ENCODE measurements at regions not wholly inside any gene's neighbourhood (a gene's known extent, or its start where the extent isn't known, plus 50 kb on each side); places are given as distances from the start of the nearest gene placed in this dataset.
A peak's percentile ranks its signal among the peaks of the same experiment; 100 is the strongest.

- no peaks in the 10 kb centered on the region for H3K9me3 Mint-ChIP-seq
- POLR2A ChIA-PET: no interaction called here
- DNase-seq: peak in 1 of 14 experiments; percentile 26
These were observed 66.0 kb upstream of the HDAC4 start for GRCh38 chr2:239466755-239467271.

GRCh38 chr2:239466061-239466754 lies 65.4 kb upstream of the HDAC4 start:
- Histone ChIP-seq H3K4me1 (ENCODE audit: insufficient read depth, low read length) (peaks cover 5% of the 10 kb centered on the region), H3K27me3 (ENCODE audit: control insufficient read depth in 1 of 2, insufficient read depth in 2 of 2, low read length in 2 of 2) (no peaks in the 10 kb centered on the region), H3K4me3 (ENCODE audit: low read length) (no peak overlapping the region), H3K9me3 (ENCODE audit: control insufficient read depth in 1 of 2, insufficient read depth in 1 of 2, low read length in 2 of 2) (no peaks in the 10 kb centered on the region), H3K36me3 (ENCODE audit: insufficient read depth, low read length) (no peaks in the 10 kb centered on the region), H3K27ac (ENCODE audit: low read depth in 1 of 2, low read length in 2 of 2) (no peak overlapping the region)
- ChIA-PET CTCF (no interaction called here), POLR2A (no interaction called here)
- no peaks in the 10 kb centered on the region for H3K4me1 Mint-ChIP-seq (ENCODE audit: low read depth)
- TF ChIP-seq CTCF (IDR thresholded peaks at IDR 0.05): no peak
- no peaks in the 10 kb centered on the region for H3K27me3 Mint-ChIP-seq
- no peak overlapping the region for H3K27ac Mint-ChIP-seq
- H3K36me3 Mint-ChIP-seq (ENCODE audit: low read depth): no peaks in the 10 kb centered on the region
- no peaks in the 10 kb centered on the region for H3K9me3 Mint-ChIP-seq
- H3K4me3 Mint-ChIP-seq: no peak overlapping the region
- intact Hi-C loops (cut with DNase I, micrococcal nuclease): no loop called here
- DNase-seq (peak in 1 of 14 experiments; percentile 21), ATAC-seq (ENCODE audit: poor library complexity) (no peak)

More at GRCh38 chr2:239466755-239467271, 66.0 kb upstream of the HDAC4 start:
- Mint-ChIP-seq H3K27ac (no peak overlapping the region), H3K4me3 (no peak overlapping the region), H3K4me1 (ENCODE audit: low read depth) (no peaks in the 10 kb centered on the region), H3K27me3 (no peaks in the 10 kb centered on the region), H3K36me3 (ENCODE audit: low read depth) (no peaks in the 10 kb centered on the region)
- H3K27me3 ChIP-seq (ENCODE audit: control insufficient read depth in 1 of 2, insufficient read depth in 2 of 2, low read length in 2 of 2): no peaks in the 10 kb centered on the region
- ATAC-seq (ENCODE audit: poor library complexity): no peak
- no peak overlapping the region for H3K27ac ChIP-seq (ENCODE audit: low read depth in 1 of 2, low read length in 2 of 2)
- H3K9me3 ChIP-seq (ENCODE audit: control insufficient read depth in 1 of 2, insufficient read depth in 1 of 2, low read length in 2 of 2): no peaks in the 10 kb centered on the region
- CTCF ChIA-PET: no interaction called here
- H3K4me3 ChIP-seq (ENCODE audit: low read length): no peak overlapping the region
- intact Hi-C loops (cut with DNase I, micrococcal nuclease): no loop called here
- peaks cover 5% of the 10 kb centered on the region for H3K4me1 ChIP-seq (ENCODE audit: insufficient read depth, low read length)
- H3K36me3 ChIP-seq (ENCODE audit: insufficient read depth, low read length): no peaks in the 10 kb centered on the region
- TF ChIP-seq CTCF (IDR thresholded peaks at IDR 0.05): no peak

GRCh38 chr2:239465017-239466001 lies 64.5 kb upstream of the HDAC4 start:
- Mint-ChIP-seq H3K27ac (no peak overlapping the region), H3K9me3 (no peaks in the 10 kb centered on the region), H3K4me1 (ENCODE audit: low read depth) (no peaks in the 10 kb centered on the region), H3K36me3 (ENCODE audit: low read depth) (no peaks in the 10 kb centered on the region), H3K4me3 (no peak overlapping the region), H3K27me3 (no peaks in the 10 kb centered on the region)
- Histone ChIP-seq H3K4me1 (ENCODE audit: insufficient read depth, low read length) (peaks cover 5% of the 10 kb centered on the region), H3K36me3 (ENCODE audit: insufficient read depth, low read length) (no peaks in the 10 kb centered on the region), H3K9me3 (ENCODE audit: control insufficient read depth in 1 of 2, insufficient read depth in 1 of 2, low read length in 2 of 2) (no peaks in the 10 kb centered on the region), H3K27me3 (ENCODE audit: control insufficient read depth in 1 of 2, insufficient read depth in 2 of 2, low read length in 2 of 2) (no peaks in the 10 kb centered on the region), H3K4me3 (ENCODE audit: low read length) (no peak overlapping the region), H3K27ac (ENCODE audit: low read depth in 1 of 2, low read length in 2 of 2) (no peak overlapping the region)
- DNase-seq (peak in 3 of 14 experiments; percentile 29 to 79 (median 69)), ATAC-seq (ENCODE audit: poor library complexity) (no peak)
- ChIA-PET CTCF (no interaction called here), POLR2A (no interaction called here)
- TF ChIP-seq CTCF (IDR thresholded peaks at IDR 0.05): no peak
- intact Hi-C loops (cut with DNase I, micrococcal nuclease): no loop called here
